ENCODE measurements at regions not wholly inside any gene's neighbourhood (a gene's known extent, or its start where the extent isn't known, plus 50 kb on each side); places are given as distances from the start of the nearest gene placed in this dataset.

DNA sequence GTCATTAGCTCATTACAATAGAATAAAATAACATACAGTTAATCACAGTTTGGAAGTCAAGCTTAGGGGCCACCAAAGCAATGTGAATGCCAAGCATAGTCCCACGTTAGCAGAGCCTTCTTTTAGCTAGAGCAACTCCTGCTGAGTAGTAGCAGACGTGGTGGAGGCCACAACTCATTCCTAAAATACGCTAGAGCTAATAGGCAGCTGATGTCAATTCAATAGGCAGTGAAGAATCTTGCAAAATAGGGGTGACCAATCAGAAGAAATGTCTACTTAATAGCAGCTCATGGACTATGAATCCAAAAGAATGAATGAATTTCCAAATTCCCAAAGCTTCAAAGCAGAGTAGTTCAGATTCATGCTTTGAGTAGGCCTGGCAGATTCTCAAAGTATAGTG, 292.9 kb upstream of the RORA start:
- no TSS peak for BruUV-seq (replicated peaks)
- no peaks in the 10 kb centered on the region for H3K27me3 ChIP-seq (ENCODE audit: control insufficient read depth in 2 of 2, insufficient read depth in 2 of 2, low read length in 2 of 2)
- H3K79me2 ChIP-seq (ENCODE audit: control insufficient read depth, insufficient read depth, low read length) = no peaks in the 10 kb centered on the region
- H3K36me3 ChIP-seq (ENCODE audit: control insufficient read depth in 2 of 2, extremely low read depth in 1 of 2, insufficient read depth in 2 of 2, low read length in 2 of 2) = no peaks in the 10 kb centered on the region
- dilution Hi-C loops (cut with MboI; ENCODE audit: extremely low pct_ligation_motif_present, low sequenced_read_pairs) = no loop called here
- TF ChIP-seq GATA2 (IDR thresholded peaks at IDR 0.05; ENCODE audit: insufficient read depth, insufficient read length, low read depth, low read length) = no peak
- TF ChIP-seq, protein P1, sequence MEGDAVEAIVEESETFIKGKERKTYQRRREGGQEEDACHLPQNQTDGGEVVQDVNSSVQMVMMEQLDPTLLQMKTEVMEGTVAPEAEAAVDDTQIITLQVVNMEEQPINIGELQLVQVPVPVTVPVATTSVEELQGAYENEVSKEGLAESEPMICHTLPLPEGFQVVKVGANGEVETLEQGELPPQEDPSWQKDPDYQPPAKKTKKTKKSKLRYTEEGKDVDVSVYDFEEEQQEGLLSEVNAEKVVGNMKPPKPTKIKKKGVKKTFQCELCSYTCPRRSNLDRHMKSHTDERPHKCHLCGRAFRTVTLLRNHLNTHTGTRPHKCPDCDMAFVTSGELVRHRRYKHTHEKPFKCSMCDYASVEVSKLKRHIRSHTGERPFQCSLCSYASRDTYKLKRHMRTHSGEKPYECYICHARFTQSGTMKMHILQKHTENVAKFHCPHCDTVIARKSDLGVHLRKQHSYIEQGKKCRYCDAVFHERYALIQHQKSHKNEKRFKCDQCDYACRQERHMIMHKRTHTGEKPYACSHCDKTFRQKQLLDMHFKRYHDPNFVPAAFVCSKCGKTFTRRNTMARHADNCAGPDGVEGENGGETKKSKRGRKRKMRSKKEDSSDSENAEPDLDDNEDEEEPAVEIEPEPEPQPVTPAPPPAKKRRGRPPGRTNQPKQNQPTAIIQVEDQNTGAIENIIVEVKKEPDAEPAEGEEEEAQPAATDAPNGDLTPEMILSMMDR (IDR thresholded peaks at IDR 0.05; ENCODE audit: extremely low read depth in 1 of 2, insufficient read depth in 1 of 2, low read depth in 1 of 2, low read length in 2 of 2) = no peak
- TF ChIP-seq EZH2 (IDR thresholded peaks at IDR 0.05; ENCODE audit: borderline replicate concordance, low read depth, low read length, severe bottlenecking) = no peak
- no peak for TF ChIP-seq POLR2A (IDR thresholded peaks at IDR 0.05; ENCODE audit: low read depth, low read length)
- TF ChIP-seq JUN (IDR thresholded peaks at IDR 0.05; ENCODE audit: borderline replicate concordance, insufficient read depth, insufficient read length, low read depth) = no peak
- TF ChIP-seq POLR2AphosphoS5 (IDR thresholded peaks at IDR 0.05; ENCODE audit: insufficient read depth, low read depth, low read length) = no peak
- TF ChIP-seq FOS (IDR thresholded peaks at IDR 0.05; ENCODE audit: borderline replicate concordance, insufficient read depth, low read length) = no peak
- TF ChIP-seq MYC (IDR thresholded peaks at IDR 0.05; ENCODE audit: low read depth, low read length) = no peak
- TF ChIP-seq, protein P2, sequence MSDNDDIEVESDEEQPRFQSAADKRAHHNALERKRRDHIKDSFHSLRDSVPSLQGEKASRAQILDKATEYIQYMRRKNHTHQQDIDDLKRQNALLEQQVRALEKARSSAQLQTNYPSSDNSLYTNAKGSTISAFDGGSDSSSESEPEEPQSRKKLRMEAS (IDR thresholded peaks at IDR 0.05; ENCODE audit: insufficient read depth, insufficient read length) = no peak
- peaks cover 20% of the 10 kb centered on the region for H3K4me1 ChIP-seq (ENCODE audit: control insufficient read depth, extremely low read depth, insufficient read depth, low read length)
- H2AFZ ChIP-seq (ENCODE audit: low read depth, low read length) = no peak overlapping the region
- FAIRE-seq (no peak), DNase-seq (ENCODE audit: low read depth, low spot score) (no peak)
- H3K4me2 ChIP-seq (ENCODE audit: insufficient read depth, low read length) = no peak overlapping the region
- H3K9ac ChIP-seq (replicated peaks; ENCODE audit: extremely low read depth, insufficient read depth, low read length) = no peak overlapping the region
- no peaks in the 10 kb centered on the region for H3K9me1 ChIP-seq (replicated peaks; ENCODE audit: control insufficient read depth, extremely low read depth, insufficient read depth, low read length)
- H3K9me3 ChIP-seq (replicated peaks; ENCODE audit: control insufficient read depth, insufficient read depth, low read length) = no peaks in the 10 kb centered on the region
- no peaks in the 10 kb centered on the region for H4K20me1 ChIP-seq (replicated peaks; ENCODE audit: control insufficient read depth, extremely low read depth, insufficient read depth, low read length)
- POLR2A ChIA-PET = no interaction called here
- CTCF ChIA-PET = interaction anchor here (0.8 to 1.5 kb wide), 2 partner anchors 11 to 113 kb away, joined by 3 to 4 read pairs; no protein-coding TSS in a partner anchor
- no peak overlapping the region for H3K27ac ChIP-seq (ENCODE audit: insufficient read depth, low read depth, low read length)
- H3K4me3 ChIP-seq (replicated peaks in 1 of 3; ENCODE audit: insufficient read depth in 1 of 3, low read depth in 1 of 3, low read length in 3 of 3) = no peak overlapping the region
- intact Hi-C loops (cut with micrococcal nuclease) = no loop called here
